Psoas muscle (tissue), 7 donors: ENCODE measurements at regions not wholly inside any gene's neighbourhood (a gene's known extent, or its start where the extent isn't known, plus 50 kb on each side); places are given as distances from the start of the nearest gene placed in this dataset.

Experiments
- ATAC-seq, 4 donors: fragments of 200-7000 bp; cut with Tn5 transposase; one replicate each; pipeline ENCODE4 v1.9.1; 2020; ENCODE audit warnings: moderate library complexity in 3 of 4, mild to moderate bottlenecking in 2 of 4
- DNase-seq, 2 donors: peaks; one replicate each; pipeline ENCODE4 v3.0.0-alpha.2; 2020
- H3K27ac ChIP-seq: fragments of 200-600 bp; one replicate; pipeline ENCODE4 v1.8.0; 2022
- H3K27me3 ChIP-seq, 3 donors: fragments of 200-600 bp in 1 of 3; one replicate each; pipeline versions ENCODE4 v1.6.1 to v1.8.0; 2013 to 2022; ENCODE audit warnings: low read length in 2 of 3, mild to moderate bottlenecking in 2 of 3, moderate library complexity in 1 of 3; ENCODE audit not compliant: insufficient read depth in 3 of 3
- H3K36me3 ChIP-seq, 2 donors: fragments of 200-600 bp in 1 of 2; one replicate each; pipeline versions ENCODE4 v1.6.1 to v1.8.0; 2013 to 2022; ENCODE audit warnings: low read depth in 1 of 2, mild to moderate bottlenecking in 1 of 2, moderate library complexity in 1 of 2; ENCODE audit not compliant: insufficient read depth in 1 of 2
- H3K4me1 ChIP-seq: fragments of 200-600 bp; one replicate; pipeline ENCODE4 v1.8.0; 2022
- H3K4me3 ChIP-seq: fragments of 200-600 bp; one replicate; pipeline ENCODE4 v1.8.0; 2022; ENCODE audit warnings: mild to moderate bottlenecking
- H3K9me3 ChIP-seq: fragments of 200-600 bp; one replicate; pipeline ENCODE4 v1.8.0; 2022
- CTCF ChIP-seq: fragments of 200-600 bp; IDR thresholded peaks from one replicate; pipeline ENCODE4 v1.8.0; 2022; ENCODE audit warnings: antibody characterized with exemption
- WGBS, 3 donors: extraction: QIAGEN DNeasy Blood & Tissue Kit; methylation state at CpG; one replicate each; pipeline versions ENCODE4 v1.1.6 to v1.1.7; 2013; 5-methylcytosine and 5-hydroxymethylcytosine counted together
- intact Hi-C, 2 donors: fragments of 100-400 bp; cut with DNase I; formaldehyde crosslinking; loops; one replicate each; pipeline versions ENCODE4 v1.11.0 to v1.14.2; 2022
- donor health status: healthy with polysubstance abuse.
- donor health status: DM: no; HTN: no; CAD: no; lungs with moderate emphysema.
- donor health status: Bipolar disorder and iron deficiency.
- donor health status: healthy.
- donor health status: DM: yes; HTN: yes; CAD: no.
- donor health status: DM: no; HTN: no; CAD: no.
- donor health status: DM: yes; HTN: yes; CAD: no.

GRCh38 chr13:80203496-80203895 lies 137.4 kb downstream of the SPRY2 start:
- Histone ChIP-seq H3K4me3 (no peak overlapping the region), H3K9me3 (no peaks in the 10 kb centered on the region), H3K4me1 (no peaks in the 10 kb centered on the region), H3K27ac (no peak overlapping the region), H3K36me3 (no peaks in the 10 kb centered on the region), H3K27me3 (no peaks in the 10 kb centered on the region)
- ATAC-seq (no peak), DNase-seq (no peak)
- TF ChIP-seq CTCF: no peak
- intact Hi-C loops: no loop called here
- 76 to 82% (median 78%) methylated on average over 3 of the region's 3 CpGs for WGBS, 3 donors

- Histone ChIP-seq H3K27me3 (no peaks in the 10 kb centered on the region), H3K4me3 (no peak overlapping the region), H3K9me3 (no peaks in the 10 kb centered on the region), H3K4me1 (no peaks in the 10 kb centered on the region), H3K27ac (no peak overlapping the region), H3K36me3 (no peaks in the 10 kb centered on the region)
- TF ChIP-seq CTCF: no peak
- intact Hi-C loops: no loop called here
- no peak for DNase-seq
- 86 to 89% (median 87%) methylated on average over 6 of the region's 6 CpGs for WGBS, 3 donors
- ATAC-seq: no peak
These were observed 139.0 kb downstream of the SPRY2 start for GRCh38 chr13:80201694-80202468.

- Histone ChIP-seq H3K4me1 (no peaks in the 10 kb centered on the region), H3K27ac (no peak overlapping the region), H3K9me3 (no peaks in the 10 kb centered on the region), H3K4me3 (no peak overlapping the region), H3K36me3 (no peaks in the 10 kb centered on the region), H3K27me3 (no peaks in the 10 kb centered on the region)
- 61 to 64% (median 62%) methylated on average over 3 of the region's 3 CpGs for WGBS, 3 donors
- ATAC-seq (no peak), DNase-seq (no peak)
- no peak for TF ChIP-seq CTCF
- intact Hi-C loops: no loop called here
These were observed 141.2 kb downstream of the SPRY2 start for GRCh38 chr13:80199585-80200292.

- Histone ChIP-seq H3K4me1 (no peaks in the 10 kb centered on the region), H3K27ac (no peak overlapping the region), H3K36me3 (no peaks in the 10 kb centered on the region), H3K4me3 (no peak overlapping the region), H3K27me3 (no peaks in the 10 kb centered on the region), H3K9me3 (no peaks in the 10 kb centered on the region)
- WGBS, 3 donors: 84 to 90% (median 89%) methylated on average over 4 of the region's 4 CpGs
- ATAC-seq: no peak
- DNase-seq: no peak
- intact Hi-C loops: no loop called here
- TF ChIP-seq CTCF: no peak
These were observed 141.9 kb downstream of the SPRY2 start for GRCh38 chr13:80199067-80199466.
